Esophagus muscularis mucosa (tissue), 4 donors: ENCODE measurements at regions not wholly inside any gene's neighbourhood (a gene's known extent, or its start where the extent isn't known, plus 50 kb on each side); places are given as distances from the start of the nearest gene placed in this dataset.

Source experiments
- DNase-seq: peaks from one replicate; pipeline ENCODE4 v3.0.0-alpha.2; 2017; ENCODE audit errors: extremely low spot score
- H3K27ac ChIP-seq, 4 donors: fragments of 200-600 bp; sonication (generic); replicated peaks in 1 of 4; 1 replicate in 3 of 4; 2 replicates in 1 of 4; pipeline ENCODE4 v1.5.1; 2016 to 2019; ENCODE audit warnings: mild to moderate bottlenecking in 1 of 4
- H3K27me3 ChIP-seq, 4 donors: fragments of 200-600 bp; sonication (generic); one replicate each; pipeline versions ENCODE4 v1.5.1 to v1.6.0; 2016 to 2019
- H3K36me3 ChIP-seq, 4 donors: fragments of 200-600 bp; sonication (generic); one replicate each; pipeline ENCODE4 v1.5.1; 2016 to 2019
- H3K4me1 ChIP-seq, 4 donors: fragments of 200-600 bp; sonication (generic); one replicate each; pipeline ENCODE4 v1.5.1; 2016 to 2019
- H3K4me3 ChIP-seq, 4 donors: fragments of 200-600 bp; sonication (generic); 1 replicate in 2 of 4; 2 replicates in 2 of 4; pipeline ENCODE4 v1.5.1; 2016 to 2019; ENCODE audit warnings: mild to moderate bottlenecking in 4 of 4, moderate library complexity in 1 of 4
- H3K9me3 ChIP-seq, 4 donors: fragments of 200-600 bp; sonication (generic); 1 replicate in 3 of 4; 2 replicates in 1 of 4; pipeline ENCODE4 v1.5.1; 2016 to 2019
- CTCF ChIP-seq, 3 experiments: fragments of 200-600 bp in 2 of 3; fragments of 450-650 bp in 1 of 3; sonication (generic) in 2 of 3; IDR thresholded peaks; one replicate each; pipeline ENCODE4 v1.5.1; 2017 to 2019; ENCODE audit warnings: antibody characterized with exemption in 3 of 3, mild to moderate bottlenecking in 2 of 3, moderate library complexity in 1 of 3
- EP300 ChIP-seq: sonication (generic); formaldehyde crosslinking; IDR thresholded peaks from one replicate; pipeline ENCODE4 v1.6.1; 2017; ENCODE audit warnings: antibody characterized with exemption
- POLR2A ChIP-seq: fragments of 450-650 bp; IDR thresholded peaks from one replicate; pipeline ENCODE4 v1.6.1; 2017; ENCODE audit warnings: antibody characterized with exemption, moderate library complexity, mild to moderate bottlenecking, low read depth
- POLR2AphosphoS5 ChIP-seq, 2 donors: sonication (generic); formaldehyde crosslinking; IDR thresholded peaks; one replicate each; pipeline ENCODE4 v1.6.1; 2017; ENCODE audit warnings: antibody characterized with exemption in 2 of 2
- WGBS: methylation state at CpG from one replicate; pipeline ENCODE4 v1.1.5; 2018; 5-methylcytosine and 5-hydroxymethylcytosine counted together
- intact Hi-C: fragments of 100-400 bp; cut with DNase I; formaldehyde crosslinking; loops from one replicate; pipeline ENCODE4 v1.15.1; 2023

- H3K4me1 ChIP-seq, result peaks cover 0 to 9% (median 0%) of the 10 kb centered on the region in 4 donors
- H3K36me3 ChIP-seq, result no peaks in the 10 kb centered on the region
- DNase-seq, result no peak
- no peaks in the 10 kb centered on the region for H3K9me3 ChIP-seq
- intact Hi-C loops, result no loop called here
- H3K27me3 ChIP-seq, result no peaks in the 10 kb centered on the region
- no peak overlapping the region for H3K4me3 ChIP-seq
- H3K27ac ChIP-seq, result no peak overlapping the region
- TF ChIP-seq POLR2A, result no peak
- TF ChIP-seq EP300, result no peak
- no peak for TF ChIP-seq CTCF (IDR thresholded peaks at IDR 0.05)
- no peak for TF ChIP-seq POLR2AphosphoS5 (IDR thresholded peaks at IDR 0.05)
- 92% methylated on average over 2 of the region's 2 CpGs for WGBS
These were observed 615.0 kb downstream of the ZNF608 start for GRCh38 chr5:124131466-124131865.

- H3K36me3 ChIP-seq, result no peaks in the 10 kb centered on the region
- no peaks in the 10 kb centered on the region for H3K27me3 ChIP-seq
- 92% methylated on average over 6 of the region's 6 CpGs for WGBS
- H3K27ac ChIP-seq, result no peak overlapping the region
- intact Hi-C loops, result no loop called here
- H3K4me1 ChIP-seq, result peaks cover 0 to 9% (median 0%) of the 10 kb centered on the region in 4 donors
- no peak overlapping the region for H3K4me3 ChIP-seq
- H3K9me3 ChIP-seq, result no peaks in the 10 kb centered on the region
- no peak for DNase-seq
- TF ChIP-seq EP300 (no peak), POLR2A (no peak), POLR2AphosphoS5 (IDR thresholded peaks at IDR 0.05) (no peak), CTCF (IDR thresholded peaks at IDR 0.05) (no peak)
These were observed 615.6 kb downstream of the ZNF608 start for GRCh38 chr5:124130816-124131215.

GRCh38 chr5:124128867-124129266 lies 616.9 kb downstream of the CSNK1G3 start:
- Histone ChIP-seq H3K4me1 (peaks cover 0 to 26% (median 18%) of the 10 kb centered on the region in 4 donors), H3K9me3 (no peaks in the 10 kb centered on the region), H3K4me3 (no peak overlapping the region), H3K27ac (no peak overlapping the region), H3K36me3 (no peaks in the 10 kb centered on the region), H3K27me3 (no peaks in the 10 kb centered on the region)
- intact Hi-C loops, result no loop called here
- no peak for DNase-seq
- WGBS, result 90% methylated on average over 3 of the region's 3 CpGs
- no peak for TF ChIP-seq EP300
- no peak for TF ChIP-seq CTCF (IDR thresholded peaks at IDR 0.05)
- TF ChIP-seq POLR2A, result no peak
- no peak for TF ChIP-seq POLR2AphosphoS5 (IDR thresholded peaks at IDR 0.05)

- Histone ChIP-seq H3K4me1 (peaks cover 0 to 26% (median 19%) of the 10 kb centered on the region in 4 donors), H3K36me3 (no peaks in the 10 kb centered on the region), H3K4me3 (no peak overlapping the region), H3K27me3 (no peaks in the 10 kb centered on the region), H3K27ac (no peak overlapping the region), H3K9me3 (no peaks in the 10 kb centered on the region)
- 96% methylated on average over 5 of the region's 5 CpGs for WGBS
- TF ChIP-seq EP300 (no peak), CTCF (IDR thresholded peaks at IDR 0.05) (no peak), POLR2AphosphoS5 (IDR thresholded peaks at IDR 0.05) (no peak), POLR2A (no peak)
- intact Hi-C loops, result no loop called here
- DNase-seq, result no peak
These were observed 614.7 kb downstream of the CSNK1G3 start for GRCh38 chr5:124126504-124127217.
